SK-N-SH treated with all-trans-retinoic acid at 6 μM for 48 hours (cell line): ENCODE measurements at regions not wholly inside any gene's neighbourhood (a gene's known extent, or its start where the extent isn't known, plus 50 kb on each side); places are given as distances from the start of the nearest gene placed in this dataset.

ENCODE experiments used
- ATAC-seq: fragments of 200-7000 bp; cut with Tn5 transposase; 3 replicates; pipeline ENCODE4 v1.9.1; 2020; ENCODE audit warnings: mild to moderate bottlenecking, moderate library complexity
- ARNTL ChIP-seq: fragments of 450-650 bp; formaldehyde crosslinking; IDR thresholded peaks from 2 replicates; pipeline ENCODE4 v1.5.0; 2020; ENCODE audit warnings: low read depth, mild to moderate bottlenecking, moderate library complexity, borderline replicate concordance
- BACH2 ChIP-seq: fragments of 250-450 bp; sonication (Bioruptor Pico); IDR thresholded peaks from 2 replicates; pipeline ENCODE4 v1.9.0; 2021; ENCODE audit warnings: mild to moderate bottlenecking, borderline replicate concordance
- CREB5 ChIP-seq: fragments of 250-450 bp; sonication (Bioruptor Pico); IDR thresholded peaks from 2 replicates; pipeline ENCODE4 v1.5.1; 2020; ENCODE audit warnings: low read depth, mild to moderate bottlenecking, moderate library complexity
- CSDC2 ChIP-seq: fragments of 250-450 bp; sonication (Bioruptor Pico); IDR thresholded peaks from 2 replicates; pipeline ENCODE4 v1.5.0; 2020; ENCODE audit warnings: mild to moderate bottlenecking, moderate library complexity
- CSRNP3 ChIP-seq: fragments of 250-450 bp; sonication (Bioruptor Pico); IDR thresholded peaks from 2 replicates; pipeline ENCODE4 v1.5.1; 2021; ENCODE audit warnings: mild to moderate bottlenecking, moderate library complexity
- ESRRG ChIP-seq: fragments of 250-450 bp; sonication (Bioruptor Pico); IDR thresholded peaks from 2 replicates; pipeline ENCODE4 v1.6.1; 2021; ENCODE audit warnings: mild to moderate bottlenecking
- GLIS3 ChIP-seq: fragments of 250-450 bp; sonication (Bioruptor Pico); IDR thresholded peaks from 2 replicates; pipeline ENCODE4 v1.5.0; 2020; ENCODE audit warnings: mild to moderate bottlenecking, moderate library complexity
- ISL1 ChIP-seq: fragments of 250-450 bp; sonication (Bioruptor Pico); IDR thresholded peaks from 2 replicates; pipeline ENCODE4 v2.1.2; 2022; ENCODE audit warnings: mild to moderate bottlenecking, moderate library complexity
- OSR1 ChIP-seq: fragments of 250-450 bp; sonication (Bioruptor Pico); IDR thresholded peaks from 2 replicates; pipeline ENCODE4 v1.8.0; 2022; ENCODE audit warnings: moderate library complexity, mild to moderate bottlenecking, inconsistent platforms
- PATZ1 ChIP-seq: fragments of 250-450 bp; sonication (Bioruptor Pico); IDR thresholded peaks from 2 replicates; pipeline ENCODE4 v1.8.0; 2020; ENCODE audit warnings: mild to moderate bottlenecking, moderate library complexity, borderline replicate concordance
- POU6F1 ChIP-seq: fragments of 250-450 bp; sonication (Bioruptor Pico); IDR thresholded peaks from 2 replicates; pipeline ENCODE4 v1.8.0; 2021; ENCODE audit warnings: low read depth, mild to moderate bottlenecking, moderate library complexity, borderline replicate concordance
- PPARA ChIP-seq: fragments of 250-450 bp; sonication (Bioruptor Pico); IDR thresholded peaks from 2 replicates; pipeline ENCODE4 v1.5.0; 2020; ENCODE audit warnings: mild to moderate bottlenecking, borderline replicate concordance
- RARB ChIP-seq: fragments of 250-450 bp; sonication (Bioruptor Pico); IDR thresholded peaks from 2 replicates; pipeline ENCODE4 v1.8.0; 2021; ENCODE audit warnings: mild to moderate bottlenecking, moderate library complexity
- SNAI2 ChIP-seq: fragments of 250-450 bp; sonication (Bioruptor Pico); IDR thresholded peaks from 2 replicates; pipeline ENCODE4 v1.5.0; 2020; ENCODE audit warnings: mild to moderate bottlenecking, moderate library complexity
- TOX ChIP-seq: fragments of 250-450 bp; sonication (Bioruptor Pico); IDR thresholded peaks from 2 replicates; pipeline ENCODE4 v1.8.0; 2021; ENCODE audit warnings: mild to moderate bottlenecking, moderate library complexity, borderline replicate concordance
- ZFP30 ChIP-seq: fragments of 450-650 bp; formaldehyde crosslinking; IDR thresholded peaks from 2 replicates; pipeline ENCODE4 v1.5.0; 2022; ENCODE audit warnings: mild to moderate bottlenecking, moderate library complexity
- ZNF565 ChIP-seq: fragments of 450-650 bp; formaldehyde crosslinking; conservative IDR thresholded peaks from 2 replicates; pipeline ENCODE4 v1.5.0; 2020; ENCODE audit warnings: low read depth, mild to moderate bottlenecking, moderate library complexity
- ZNF70 ChIP-seq: fragments of 450-650 bp; formaldehyde crosslinking; IDR thresholded peaks from 2 replicates; pipeline ENCODE4 v1.5.0; 2020; ENCODE audit warnings: mild to moderate bottlenecking, moderate library complexity
- ZNF8 ChIP-seq: fragments of 450-650 bp; formaldehyde crosslinking; IDR thresholded peaks from 2 replicates; pipeline ENCODE4 v1.5.0; 2020; ENCODE audit warnings: mild to moderate bottlenecking, moderate library complexity

GRCh38 chr2:100748673-100749072 lies 71.3 kb upstream of the NPAS2 start:
- TF ChIP-seq TOX: no peak
- TF ChIP-seq RARB (CRISPR knock-in tag): no peak
- TF ChIP-seq GLIS3 (CRISPR knock-in tag): no peak
- no peak for TF ChIP-seq ESRRG
- no peak for TF ChIP-seq BACH2 (CRISPR knock-in tag)
- TF ChIP-seq SNAI2 (CRISPR knock-in tag): no peak
- TF ChIP-seq CSRNP3 (CRISPR knock-in tag): no peak
- no peak for TF ChIP-seq CSDC2
- no peak for TF ChIP-seq ZNF70 (CRISPR knock-in tag)
- TF ChIP-seq ISL1: no peak
- no peak for TF ChIP-seq PPARA (CRISPR knock-in tag)
- TF ChIP-seq ZNF565 (CRISPR knock-in tag): no peak
- TF ChIP-seq CREB5 (CRISPR knock-in tag): no peak
- no peak for TF ChIP-seq ZFP30 (CRISPR knock-in tag)
- no peak for TF ChIP-seq POU6F1 (CRISPR knock-in tag)
- no peak for TF ChIP-seq PATZ1
- TF ChIP-seq ARNTL: no peak
- TF ChIP-seq OSR1 (CRISPR knock-in tag): no peak
- no peak for ATAC-seq

- TF ChIP-seq RARB (CRISPR knock-in tag): no peak
- no peak for ATAC-seq
Measured at GRCh38 chr2:100749771-100750542, 70.0 kb upstream of the NPAS2 start.

GRCh38 chr2:100751871-100752625 lies 67.9 kb upstream of the NPAS2 start:
- peak; percentile 35 for ATAC-seq

- ATAC-seq: peak; percentile 62
Measured at GRCh38 chr2:100752628-100753333, 67.2 kb upstream of the NPAS2 start.

More at GRCh38 chr2:100752628-100753333, 67.2 kb upstream of the NPAS2 start:
- TF ChIP-seq ZNF8 (CRISPR knock-in tag) (no peak), ZNF565 (CRISPR knock-in tag) (no peak), CSRNP3 (CRISPR knock-in tag) (no peak), PPARA (CRISPR knock-in tag) (no peak), ZFP30 (CRISPR knock-in tag) (no peak), CREB5 (CRISPR knock-in tag) (no peak)
